ENCODE measurements at regions not wholly inside any gene's neighbourhood (a gene's known extent, or its start where the extent isn't known, plus 50 kb on each side); places are given as distances from the start of the nearest gene placed in this dataset.

- TF ChIP-seq TAF1 (IDR thresholded peaks at IDR 0.05; ENCODE audit: low read depth) (no peak), YY1 (IDR thresholded peaks at IDR 0.05; ENCODE audit: low read depth) (no peak)
Measured at GRCh38 chr7:125636320-125636962, 706.8 kb upstream of the POT1 start.

Data from Ishikawa (cell line).